ENCODE measurements at regions not wholly inside any gene's neighbourhood (a gene's known extent, or its start where the extent isn't known, plus 50 kb on each side); places are given as distances from the start of the nearest gene placed in this dataset.
"Not testable (repeated sequence)": the region's sequence is repeated elsewhere in the genome, so short reads cannot be mapped to it uniquely, and the experiment has no call there.

DNA sequence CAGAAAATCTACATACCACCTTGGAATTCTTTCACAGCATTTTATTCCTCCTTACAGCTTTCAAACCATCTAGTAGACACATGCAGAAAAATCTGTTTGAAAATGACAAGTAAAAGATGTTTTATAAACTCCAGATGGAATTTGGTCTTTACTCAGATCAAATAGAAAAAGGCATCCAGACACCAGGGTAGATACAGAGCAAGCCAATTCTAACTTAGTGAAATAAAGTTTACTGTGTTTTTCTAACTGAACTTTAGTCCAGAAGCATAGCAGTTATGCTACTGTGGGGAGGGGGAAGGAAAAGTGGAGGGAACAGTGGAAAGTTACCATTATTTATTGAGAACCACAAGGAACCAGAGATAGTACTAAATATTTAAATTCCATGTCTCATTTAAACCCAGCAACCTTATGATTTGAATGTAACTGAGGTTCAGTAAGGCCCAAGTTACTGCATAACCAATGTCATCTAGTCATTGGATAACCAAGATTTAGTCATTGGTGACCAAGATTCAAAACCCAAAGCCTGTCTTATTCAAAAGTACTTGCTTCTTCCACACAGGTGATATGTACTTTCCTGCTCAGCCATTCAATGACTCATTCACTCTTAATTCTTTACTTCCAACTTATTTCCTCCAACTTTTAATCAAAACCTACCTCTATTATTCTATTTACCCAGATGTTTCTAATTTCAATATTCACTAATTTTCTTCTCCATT lies 57.7 kb downstream of the RAD51AP2 start:
- no peak for DNase-seq (ENCODE audit: low spot score)
- intact Hi-C loops (cut with DNase I), result no loop called here

DNA sequence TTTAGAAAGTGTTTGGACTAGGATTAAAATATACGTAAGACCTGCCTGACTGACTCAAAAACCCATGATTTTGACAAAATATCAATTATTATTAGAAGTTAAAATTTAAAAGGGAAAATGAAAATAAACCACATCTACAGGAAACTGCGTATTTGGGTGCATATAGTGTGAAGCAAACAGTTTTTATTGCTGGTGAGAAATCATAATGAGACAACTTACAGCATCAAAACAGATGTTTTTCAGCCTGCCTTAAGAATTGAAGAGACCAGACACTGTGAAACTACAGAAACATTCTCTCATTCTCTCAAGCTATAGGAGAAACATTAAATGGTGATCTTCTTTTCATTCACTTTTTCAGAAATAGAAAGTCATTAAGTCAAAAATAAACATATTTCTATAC lies 62.9 kb downstream of the RAD51AP2 start:
- no peak for DNase-seq (ENCODE audit: low spot score)
- intact Hi-C loops (cut with DNase I), result no loop called here

DNA sequence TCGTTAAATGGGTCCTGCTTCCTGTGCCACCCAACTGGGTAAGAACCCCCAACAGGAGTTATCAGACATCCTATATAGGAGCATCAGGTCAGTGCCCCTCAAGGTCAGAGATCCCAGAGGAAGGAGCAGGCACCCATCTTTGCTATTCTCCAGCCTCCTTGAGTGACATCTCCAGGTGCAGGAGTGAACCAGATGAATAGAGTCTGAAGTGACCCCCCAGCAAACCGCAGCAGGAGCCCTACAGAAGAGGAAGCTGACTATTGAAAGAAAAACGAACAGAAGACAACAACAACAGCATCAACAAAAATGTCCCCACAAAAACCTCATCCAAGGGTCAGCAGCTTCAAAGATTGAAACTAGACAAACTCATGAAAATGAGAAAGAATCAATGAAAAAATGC lies 72.0 kb downstream of the RAD51AP2 start:
- intact Hi-C loops (cut with DNase I); DNase-seq (ENCODE audit: low spot score): not testable (repeated sequence)

DNA sequence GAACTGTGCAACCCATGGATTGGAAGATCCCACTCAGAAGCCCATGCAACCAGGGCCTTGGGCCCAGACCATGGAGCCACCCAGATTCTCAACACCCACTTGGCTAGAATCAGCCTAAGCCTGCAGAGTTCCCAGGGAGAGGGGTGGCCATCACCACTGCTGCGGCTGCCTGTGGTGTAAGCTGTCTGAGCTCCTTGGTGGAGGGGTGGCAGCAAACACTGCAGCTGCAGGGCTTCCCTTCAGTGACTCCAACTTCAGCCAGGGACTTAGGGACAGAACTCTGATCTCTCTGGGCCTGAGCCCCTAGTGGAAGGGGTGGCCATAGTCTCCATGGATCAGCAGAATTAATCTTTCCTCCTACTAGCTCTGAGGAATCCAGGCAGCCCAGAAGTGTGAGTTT lies 72.5 kb downstream of the RAD51AP2 start:
- intact Hi-C loops (cut with DNase I), result no loop called here
- no peak for DNase-seq (ENCODE audit: low spot score)

GRCh38 chr2:17442334-17442733 lies 75.9 kb downstream of the RAD51AP2 start:
- no peak for DNase-seq (ENCODE audit: low spot score)
- intact Hi-C loops (cut with DNase I), result no loop called here

GRCh38 chr2:17441790-17442189 lies 76.5 kb downstream of the RAD51AP2 start:
- intact Hi-C loops (cut with DNase I), result no loop called here

DNA sequence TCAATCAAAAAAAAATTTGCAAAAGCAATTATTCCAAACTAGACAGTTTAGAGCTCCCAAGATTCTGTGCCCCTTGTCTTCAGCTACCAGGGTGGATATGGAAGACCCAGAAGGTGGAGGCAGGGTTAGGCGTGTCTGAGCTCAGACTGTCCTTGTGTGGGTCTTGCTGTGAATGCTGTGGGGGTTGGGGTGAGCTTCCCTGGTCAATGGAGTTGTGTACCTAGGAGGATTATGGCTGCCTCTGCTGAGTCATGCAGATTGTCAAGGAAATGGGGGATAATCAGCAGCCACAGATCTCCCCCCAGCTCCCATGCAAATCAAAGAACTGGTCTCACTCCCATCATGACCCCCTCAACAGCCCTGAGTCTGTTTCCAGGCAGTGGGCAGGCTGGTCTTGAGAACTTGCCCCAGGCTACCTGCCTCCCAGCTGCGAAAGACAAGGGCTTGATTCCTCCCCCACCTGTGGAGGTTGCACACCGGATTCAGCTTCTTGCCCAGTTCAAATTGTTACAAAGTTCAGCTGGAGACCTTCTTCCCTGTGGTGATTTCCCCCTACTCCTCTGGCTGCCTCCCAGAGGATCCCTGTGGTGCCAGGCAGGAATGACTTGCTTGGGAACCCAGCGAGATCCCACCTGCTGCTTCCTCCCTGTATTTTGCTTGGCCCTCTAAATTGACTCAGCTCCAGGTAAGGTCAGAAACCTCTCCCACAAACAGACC lies 77.0 kb downstream of the RAD51AP2 start:
- intact Hi-C loops (cut with DNase I), result no loop called here
- no peak for DNase-seq (ENCODE audit: low spot score)

More at GRCh38 chr2:17441790-17442189, 76.5 kb downstream of the RAD51AP2 start:
- no peak for DNase-seq (ENCODE audit: low spot score)

GRCh38 chr2:17430326-17430725 lies 87.9 kb downstream of the RAD51AP2 start:
- intact Hi-C loops (cut with DNase I), result no loop called here
- DNase-seq (ENCODE audit: low spot score), result no peak

- intact Hi-C loops (cut with DNase I), result no loop called here
- DNase-seq (ENCODE audit: low spot score), result no peak
These were observed 89.1 kb downstream of the RAD51AP2 start for GRCh38 chr2:17429130-17429529.

GRCh38 chr2:17427401-17427800 lies 90.8 kb downstream of the RAD51AP2 start:
- DNase-seq (ENCODE audit: low spot score), result no peak
- intact Hi-C loops (cut with DNase I), result no loop called here

- intact Hi-C loops (cut with DNase I), result no loop called here
- no peak for DNase-seq (ENCODE audit: low spot score)
These were observed 91.5 kb downstream of the RAD51AP2 start for GRCh38 chr2:17426743-17427142.

DNA sequence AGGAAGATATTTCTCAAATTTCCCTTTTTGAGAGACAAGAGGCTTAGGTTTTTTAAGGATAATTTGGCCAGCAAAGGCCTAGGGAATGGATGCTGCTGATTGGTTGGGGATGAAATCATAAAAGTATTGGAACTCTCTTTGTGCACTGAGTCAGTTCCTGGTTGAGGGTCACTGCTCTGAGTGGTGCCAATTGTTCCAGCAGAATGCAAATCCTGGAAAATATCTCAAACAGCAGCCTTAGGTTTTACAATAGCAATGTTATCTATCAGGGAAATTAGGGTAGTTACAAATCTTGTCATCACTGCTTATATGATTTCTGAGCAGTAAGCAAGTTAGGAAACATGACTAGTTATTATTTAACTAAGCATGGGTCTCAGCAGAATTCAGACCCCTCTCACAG lies 96.2 kb downstream of the RAD51AP2 start:
- intact Hi-C loops (cut with DNase I), result no loop called here
- no peak for DNase-seq (ENCODE audit: low spot score)

GRCh38 chr2:17416884-17417391 lies 101.3 kb downstream of the RAD51AP2 start:
- DNase-seq (ENCODE audit: low spot score), result no peak
- intact Hi-C loops (cut with DNase I), result no loop called here

- DNase-seq (ENCODE audit: low spot score), result no peak
- intact Hi-C loops (cut with DNase I), result no loop called here
These were observed 105.2 kb downstream of the RAD51AP2 start for GRCh38 chr2:17413036-17413435.

DNA sequence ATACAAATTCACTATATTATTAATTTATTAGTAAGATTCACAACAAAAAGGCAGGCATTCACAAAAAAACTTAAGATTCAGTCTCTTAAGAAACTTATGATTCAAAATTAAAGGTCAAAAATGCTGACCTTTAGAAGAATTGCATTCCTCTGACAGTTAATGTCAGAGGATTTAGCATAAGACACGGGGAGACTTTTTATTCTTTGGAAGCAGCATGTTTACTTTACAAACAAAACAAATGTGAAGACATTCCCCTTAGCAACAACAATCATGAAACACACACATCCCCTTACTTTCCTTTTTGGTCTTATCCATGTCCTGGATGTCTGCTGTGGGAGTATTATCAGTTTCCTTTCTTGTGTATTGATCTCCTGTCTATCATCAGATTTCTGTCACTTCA lies 117.1 kb downstream of the RAD51AP2 start:
- intact Hi-C loops (cut with DNase I), result no loop called here
- no peak for DNase-seq (ENCODE audit: low spot score)

DNA sequence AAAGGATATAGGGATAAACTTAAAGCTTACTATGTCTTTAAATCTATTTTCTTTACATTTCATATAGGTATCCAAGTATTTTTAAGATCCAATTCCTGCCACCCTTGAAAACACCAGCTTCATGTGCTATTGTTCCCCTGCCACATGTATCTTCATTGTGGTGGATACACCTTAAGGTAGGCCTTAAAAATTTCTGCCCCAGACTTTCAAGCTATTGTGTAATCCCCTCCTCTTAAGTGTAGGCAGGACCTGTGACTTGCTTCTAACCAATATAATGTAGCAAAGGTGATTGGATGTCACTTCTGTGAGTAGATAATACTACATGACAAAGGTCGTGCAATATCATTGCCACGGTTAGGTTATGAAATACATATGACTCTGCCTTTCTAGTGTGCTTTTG lies 119.5 kb downstream of the RAD51AP2 start:
- intact Hi-C loops (cut with DNase I), result no loop called here
- DNase-seq (ENCODE audit: low spot score), result no peak

- intact Hi-C loops (cut with DNase I), result no loop called here
- no peak for DNase-seq (ENCODE audit: low spot score)
These were observed 129.4 kb downstream of the RAD51AP2 start for GRCh38 chr2:17388798-17389197.

GRCh38 chr2:17387591-17387990 lies 130.6 kb downstream of the RAD51AP2 start:
- DNase-seq (ENCODE audit: low spot score), result no peak
- intact Hi-C loops (cut with DNase I), result no loop called here

GRCh38 chr2:17386771-17387170 lies 131.5 kb downstream of the RAD51AP2 start:
- DNase-seq (ENCODE audit: low spot score), result no peak
- intact Hi-C loops (cut with DNase I), result no loop called here

GRCh38 chr2:17380003-17380402 lies 138.2 kb downstream of the RAD51AP2 start:
- DNase-seq (ENCODE audit: low spot score), result no peak
- intact Hi-C loops (cut with DNase I), result no loop called here

DNA sequence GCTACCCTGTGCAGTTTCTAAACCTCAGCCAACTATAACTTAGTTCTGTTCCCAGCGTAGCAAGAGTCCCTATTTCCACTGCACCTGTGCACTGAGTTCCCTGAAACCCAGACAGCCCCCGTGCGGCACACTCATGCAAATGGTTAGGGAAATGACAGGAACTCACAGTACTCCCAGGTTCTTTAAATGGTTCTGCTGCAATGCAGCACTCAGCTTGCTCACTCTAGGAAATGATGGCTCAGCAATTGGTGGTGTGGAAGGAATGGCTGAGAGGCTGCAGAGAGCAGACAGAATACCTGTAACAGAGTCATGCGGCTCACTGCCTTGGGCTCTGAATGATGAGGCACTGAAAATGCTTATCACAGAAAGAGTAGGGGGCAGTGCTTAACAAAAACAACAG lies 143.0 kb downstream of the RAD51AP2 start:
- no peak for DNase-seq (ENCODE audit: low spot score)
- intact Hi-C loops (cut with DNase I), result no loop called here
